ENCODE measurements at regions not wholly inside any gene's neighbourhood (a gene's known extent, or its start where the extent isn't known, plus 50 kb on each side); places are given as distances from the start of the nearest gene placed in this dataset.
"Not testable (repeated sequence)": the region's sequence is repeated elsewhere in the genome, so short reads cannot be mapped to it uniquely, and the experiment has no call there.

- no peak for DNase-seq
Measured at GRCh38 chr5:42241636-42242035, 181.6 kb upstream of the GHR start.

GRCh38 chr5:42242210-42242609 is 181.0 kb upstream of the GHR start:
- DNase-seq: no peak

GRCh38 chr5:42242881-42243485 is 180.3 kb upstream of the GHR start:
- no peak for DNase-seq

- DNase-seq: no peak
Measured at GRCh38 chr5:42252306-42252705, 170.9 kb upstream of the GHR start.

- not testable (repeated sequence) for DNase-seq
Measured at GRCh38 chr5:42259914-42260313, 163.3 kb upstream of the GHR start.

- no peak for DNase-seq
Measured at GRCh38 chr5:42267091-42267490, 156.1 kb upstream of the GHR start.

GRCh38 chr5:42268170-42268569 is 155.1 kb upstream of the GHR start:
- not testable (repeated sequence) for DNase-seq

GRCh38 chr5:42268630-42269029 is 154.6 kb upstream of the GHR start:
- DNase-seq: no peak

GRCh38 chr5:42270771-42271170 is 152.5 kb upstream of the GHR start:
- DNase-seq: no peak

GRCh38 chr5:42274913-42275312 is 148.3 kb upstream of the GHR start:
- DNase-seq: no peak

- DNase-seq: no peak
Measured at GRCh38 chr5:42277293-42277692, 145.9 kb upstream of the GHR start.

- DNase-seq: no peak
Measured at GRCh38 chr5:42284584-42284983, 138.7 kb upstream of the GHR start.

- no peak for DNase-seq
Measured at GRCh38 chr5:42285230-42285629, 138.0 kb upstream of the GHR start.

- no peak for DNase-seq
Measured at GRCh38 chr5:42300496-42300895, 122.7 kb upstream of the GHR start.

- no peak for DNase-seq
Measured at GRCh38 chr5:42301349-42301748, 121.9 kb upstream of the GHR start.

- DNase-seq: no peak
Measured at GRCh38 chr5:42302186-42302585, 121.1 kb upstream of the GHR start.

GRCh38 chr5:42306287-42306686 is 117.0 kb upstream of the GHR start:
- no peak for DNase-seq

GRCh38 chr5:42309865-42310264 is 113.4 kb upstream of the GHR start:
- DNase-seq: no peak

GRCh38 chr5:42315214-42315613 is 108.0 kb upstream of the GHR start:
- no peak for DNase-seq

- no peak for DNase-seq
Measured at GRCh38 chr5:42317575-42317974, 105.7 kb upstream of the GHR start.

- DNase-seq: not testable (repeated sequence)
Measured at GRCh38 chr5:42319546-42319945, 103.7 kb upstream of the GHR start.

GRCh38 chr5:42321785-42322184 is 101.5 kb upstream of the GHR start:
- no peak for DNase-seq

GRCh38 chr5:42337143-42337542 is 86.1 kb upstream of the GHR start:
- no peak for DNase-seq

GRCh38 chr5:42337607-42338006 is 85.6 kb upstream of the GHR start:
- no peak for DNase-seq

Data from nucleus accumbens (tissue), 56 donors.